SU-DHL-6 (cell line): ENCODE measurements at regions not wholly inside any gene's neighbourhood (a gene's known extent, or its start where the extent isn't known, plus 50 kb on each side); places are given as distances from the start of the nearest gene placed in this dataset.

Source experiments
- EZH2phosphoT487 ChIP-seq: fragments of 200-600 bp; sonication (generic), shearing (Covaris generic); conservative IDR thresholded peaks from 2 replicates; pipeline ENCODE4 v1.6.1; 2018; ENCODE audit warnings: mild to moderate bottlenecking, antibody characterized with exemption, low read length, moderate library complexity, mixed read lengths
- TF ChIP-seq, protein P1 (sequence below): fragments of 200-600 bp; sonication (generic); IDR thresholded peaks from one replicate; pipeline ENCODE4 v1.5.1; 2017; ENCODE audit warnings: antibody characterized with exemption, mild to moderate bottlenecking, low read length, moderate library complexity; ENCODE audit not compliant: insufficient read depth, poor library complexity, severe bottlenecking

GRCh38 chr2:215870088-215870490 lies 143.3 kb downstream of the MREG start:
- TF ChIP-seq, protein P1, sequence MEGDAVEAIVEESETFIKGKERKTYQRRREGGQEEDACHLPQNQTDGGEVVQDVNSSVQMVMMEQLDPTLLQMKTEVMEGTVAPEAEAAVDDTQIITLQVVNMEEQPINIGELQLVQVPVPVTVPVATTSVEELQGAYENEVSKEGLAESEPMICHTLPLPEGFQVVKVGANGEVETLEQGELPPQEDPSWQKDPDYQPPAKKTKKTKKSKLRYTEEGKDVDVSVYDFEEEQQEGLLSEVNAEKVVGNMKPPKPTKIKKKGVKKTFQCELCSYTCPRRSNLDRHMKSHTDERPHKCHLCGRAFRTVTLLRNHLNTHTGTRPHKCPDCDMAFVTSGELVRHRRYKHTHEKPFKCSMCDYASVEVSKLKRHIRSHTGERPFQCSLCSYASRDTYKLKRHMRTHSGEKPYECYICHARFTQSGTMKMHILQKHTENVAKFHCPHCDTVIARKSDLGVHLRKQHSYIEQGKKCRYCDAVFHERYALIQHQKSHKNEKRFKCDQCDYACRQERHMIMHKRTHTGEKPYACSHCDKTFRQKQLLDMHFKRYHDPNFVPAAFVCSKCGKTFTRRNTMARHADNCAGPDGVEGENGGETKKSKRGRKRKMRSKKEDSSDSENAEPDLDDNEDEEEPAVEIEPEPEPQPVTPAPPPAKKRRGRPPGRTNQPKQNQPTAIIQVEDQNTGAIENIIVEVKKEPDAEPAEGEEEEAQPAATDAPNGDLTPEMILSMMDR, result no peak
- TF ChIP-seq EZH2phosphoT487, result no peak
